Jurkat, Clone E6-1 (cell line): ENCODE measurements at regions not wholly inside any gene's neighbourhood (a gene's known extent, or its start where the extent isn't known, plus 50 kb on each side); places are given as distances from the start of the nearest gene placed in this dataset.

Experiments used
- DNase-seq: peaks from one replicate; pipeline ENCODE4 v3.0.0-alpha.2; 2011; ENCODE audit warnings: low read depth, low spot score
- H3K4me3 ChIP-seq: 2 replicates; pipeline ENCODE4 v1.5.1; 2011; ENCODE audit warnings: mild to moderate bottlenecking, low read length, control low read depth, moderate library complexity

DNA sequence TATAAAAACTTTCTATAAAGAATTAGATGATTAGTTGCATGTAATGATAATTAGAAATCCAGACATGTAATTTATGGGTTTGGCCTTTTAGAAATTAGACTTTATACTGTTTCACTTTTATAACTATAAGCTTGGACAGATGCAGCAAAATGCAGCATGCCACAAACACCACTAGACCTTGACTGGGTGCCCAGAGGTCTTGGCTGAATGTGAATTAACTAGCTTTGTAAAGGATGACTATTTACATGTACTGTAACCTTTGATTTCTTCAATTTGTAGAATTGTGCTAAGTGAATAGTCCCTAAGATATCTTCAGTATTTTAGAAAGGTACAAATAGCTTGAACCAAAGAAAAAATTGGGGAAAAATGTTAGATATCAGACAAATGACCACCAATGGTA, 2168.1 kb downstream of the MAT2B start:
- H3K4me3 ChIP-seq = no peak overlapping the region
- DNase-seq = no peak

DNA sequence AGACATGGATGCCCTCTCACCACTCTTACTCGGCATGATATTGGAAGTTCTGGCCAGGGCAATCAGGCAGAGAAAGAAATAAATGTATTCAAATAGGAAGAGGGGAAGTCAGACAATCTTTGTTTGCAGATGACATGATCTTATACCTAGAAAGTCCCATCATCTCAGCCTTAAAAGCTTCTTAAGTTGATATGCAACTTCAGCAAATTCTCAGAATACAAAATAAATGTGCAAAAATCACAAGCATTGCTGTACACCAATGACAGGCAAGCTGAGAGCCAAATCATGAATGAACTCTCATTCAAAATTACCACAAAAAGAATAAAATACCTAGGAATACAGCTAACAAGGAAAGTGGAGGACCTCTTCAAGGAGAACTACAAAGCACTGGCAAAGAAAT, 2190.4 kb downstream of the MAT2B start:
- no peak overlapping the region for H3K4me3 ChIP-seq
- no peak for DNase-seq

DNA sequence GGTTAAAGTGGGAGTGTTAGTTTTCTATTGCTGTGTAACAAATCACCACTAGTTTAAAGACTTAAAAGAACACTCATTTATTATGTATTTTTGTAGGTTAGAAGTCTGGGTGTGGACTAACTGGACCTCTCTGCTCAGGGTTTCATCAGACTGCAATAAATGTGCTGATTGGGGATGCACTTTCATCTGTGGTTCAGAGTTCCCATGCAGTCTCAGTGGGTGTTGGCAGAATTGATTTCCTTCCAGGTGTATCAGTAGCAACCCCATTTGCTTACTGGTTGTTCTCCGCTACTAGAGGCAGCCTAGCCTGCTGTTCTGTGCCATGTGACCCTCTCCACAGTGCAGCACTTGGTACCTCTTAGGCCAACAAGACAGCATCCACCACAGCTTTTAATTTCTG, 2200.5 kb downstream of the MAT2B start:
- no peak overlapping the region for H3K4me3 ChIP-seq
- DNase-seq = no peak

DNA sequence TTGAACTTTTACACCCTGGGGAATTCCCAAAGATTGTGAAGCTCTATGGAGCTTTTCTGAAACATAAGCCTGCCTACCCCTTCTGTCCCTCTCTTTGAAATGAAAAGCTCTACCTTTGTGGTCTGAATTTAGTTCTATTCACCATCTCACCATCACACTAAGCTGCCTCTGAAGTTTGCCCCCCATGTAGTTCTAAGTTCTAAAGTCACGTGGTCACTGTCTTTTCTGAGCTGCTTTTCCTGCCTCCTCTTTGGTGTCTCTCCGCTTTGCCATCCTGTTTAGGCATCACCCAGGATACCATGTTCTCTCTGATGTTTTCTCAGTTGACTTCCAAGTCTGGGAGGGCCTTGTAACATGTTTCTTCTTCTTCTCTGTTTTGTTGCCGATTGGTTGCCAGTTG, 2206.6 kb downstream of the MAT2B start:
- no peak for DNase-seq
- H3K4me3 ChIP-seq = no peak overlapping the region

DNA sequence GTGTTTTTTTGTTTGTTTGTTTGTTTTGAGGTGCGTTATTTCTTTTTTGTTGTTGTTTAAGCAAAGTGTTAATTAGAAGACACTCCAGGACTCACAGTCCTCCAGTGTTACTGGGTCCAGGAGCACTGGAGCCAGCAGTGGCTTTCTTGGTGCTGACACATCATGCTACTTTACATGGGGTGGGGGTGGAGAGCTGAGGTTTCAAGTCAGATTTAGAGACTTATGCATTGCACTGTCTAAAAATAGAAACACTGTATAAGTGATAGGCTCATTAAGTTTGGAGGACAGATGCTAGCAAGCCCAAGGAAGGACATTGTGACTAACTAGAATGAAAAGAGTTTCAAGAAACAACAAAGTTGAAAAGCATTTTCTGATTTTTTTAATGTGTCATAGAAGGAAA, 2209.2 kb downstream of the MAT2B start:
- DNase-seq = no peak

DNA sequence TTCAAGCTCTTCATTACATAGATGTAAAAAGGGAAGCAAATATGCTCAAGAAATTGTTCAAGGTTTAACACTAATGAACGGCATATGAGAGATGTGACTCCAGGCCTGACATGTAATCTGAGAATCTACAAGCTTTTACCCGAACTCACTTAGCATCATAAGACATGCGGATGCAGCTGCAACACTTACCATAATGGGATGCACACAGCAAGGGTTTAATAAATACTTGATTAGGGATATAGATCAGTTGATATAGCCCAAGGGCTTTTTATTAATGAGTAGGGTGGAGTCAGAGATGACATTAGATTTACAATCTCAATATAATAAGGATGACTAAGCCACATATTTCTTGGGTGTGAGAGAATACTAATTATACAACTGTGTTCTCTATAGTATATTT, 2215.5 kb downstream of the MAT2B start:
- DNase-seq = no peak
- H3K4me3 ChIP-seq = no peak overlapping the region

More for the DNA sequence above, 2209.2 kb downstream of the MAT2B start:
- no peak overlapping the region for H3K4me3 ChIP-seq

DNA sequence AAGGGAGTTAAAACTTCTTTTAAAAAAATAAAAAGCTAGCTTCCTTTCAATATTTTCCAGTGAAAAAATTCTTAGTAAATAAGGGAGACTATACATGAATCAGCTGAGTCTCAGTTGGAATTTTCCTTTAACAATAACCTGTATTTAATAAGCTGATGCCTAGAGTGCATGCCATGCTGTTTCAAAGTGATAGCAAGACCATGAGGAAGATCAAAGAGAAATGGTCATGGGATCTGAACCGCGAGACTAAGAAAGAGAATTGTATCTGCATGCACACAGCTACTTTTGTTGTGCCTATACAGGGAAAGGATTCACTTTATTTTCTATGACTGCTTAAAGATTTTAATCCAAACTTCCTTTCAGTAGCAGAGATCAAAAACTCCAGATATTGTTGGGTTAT, 2217.0 kb downstream of the MAT2B start:
- DNase-seq = no peak

DNA sequence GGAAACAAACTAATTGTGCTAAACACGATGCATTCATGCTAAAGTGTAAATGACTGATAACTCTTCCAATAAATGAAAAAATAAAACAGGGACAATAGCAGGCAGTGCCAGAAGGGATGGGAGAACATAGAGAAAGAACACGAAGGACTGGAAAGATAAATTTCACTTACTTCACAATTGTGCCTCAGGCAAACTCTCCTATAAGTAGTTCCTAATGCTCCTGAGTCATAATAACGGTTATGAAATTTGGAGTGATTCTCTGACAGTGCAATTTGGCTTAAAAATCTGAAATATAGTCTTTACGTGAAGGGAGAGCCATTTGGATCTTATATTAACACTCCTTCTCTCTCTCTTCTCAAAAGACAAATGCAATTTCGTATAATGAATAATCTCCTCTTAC, 2218.5 kb downstream of the MAT2B start:
- no peak for DNase-seq

More for the DNA sequence above, 2217.0 kb downstream of the MAT2B start:
- no peak overlapping the region for H3K4me3 ChIP-seq

DNA sequence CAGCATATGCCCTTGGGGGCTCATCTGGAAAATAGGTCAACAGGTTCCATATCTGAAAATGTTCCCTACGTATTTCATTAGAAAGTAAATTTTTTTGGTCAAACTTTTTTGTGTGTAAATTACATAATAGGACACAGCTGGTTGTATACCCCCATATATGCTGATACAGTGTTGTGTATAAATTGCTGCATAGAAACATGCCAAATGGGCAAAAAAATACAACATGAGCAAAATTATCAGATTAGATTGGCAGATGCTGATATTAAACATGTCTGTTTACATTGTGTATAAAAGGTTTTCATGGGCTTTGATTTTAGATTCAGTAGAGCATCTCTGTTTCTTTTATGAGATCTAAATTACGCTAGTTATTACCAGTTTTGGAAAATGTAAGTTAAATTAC, 2223.0 kb downstream of the MAT2B start:
- H3K4me3 ChIP-seq = no peak overlapping the region
- no peak for DNase-seq

More for the DNA sequence above, 2218.5 kb downstream of the MAT2B start:
- H3K4me3 ChIP-seq = no peak overlapping the region

DNA sequence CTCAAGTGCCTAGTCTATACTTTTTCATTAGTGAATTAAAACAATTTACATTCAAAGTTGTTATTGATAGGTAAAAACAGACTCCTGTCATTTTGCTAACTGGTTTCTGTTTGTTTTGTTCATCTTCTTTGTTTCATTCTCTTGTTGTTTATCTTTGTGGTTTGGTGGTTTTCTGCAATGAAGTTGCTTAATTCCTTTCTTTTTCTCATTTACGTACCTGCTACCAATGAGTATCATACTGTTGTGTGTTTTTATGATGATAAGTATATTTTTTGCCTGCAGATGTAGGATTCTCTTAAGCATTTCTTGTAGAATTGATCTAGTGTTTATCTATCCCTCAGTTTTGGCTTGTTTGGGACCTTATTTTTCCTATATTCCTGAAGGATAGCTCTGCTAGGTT, 2230.0 kb downstream of the MAT2B start:
- DNase-seq = no peak
- H3K4me3 ChIP-seq = no peak overlapping the region

DNA sequence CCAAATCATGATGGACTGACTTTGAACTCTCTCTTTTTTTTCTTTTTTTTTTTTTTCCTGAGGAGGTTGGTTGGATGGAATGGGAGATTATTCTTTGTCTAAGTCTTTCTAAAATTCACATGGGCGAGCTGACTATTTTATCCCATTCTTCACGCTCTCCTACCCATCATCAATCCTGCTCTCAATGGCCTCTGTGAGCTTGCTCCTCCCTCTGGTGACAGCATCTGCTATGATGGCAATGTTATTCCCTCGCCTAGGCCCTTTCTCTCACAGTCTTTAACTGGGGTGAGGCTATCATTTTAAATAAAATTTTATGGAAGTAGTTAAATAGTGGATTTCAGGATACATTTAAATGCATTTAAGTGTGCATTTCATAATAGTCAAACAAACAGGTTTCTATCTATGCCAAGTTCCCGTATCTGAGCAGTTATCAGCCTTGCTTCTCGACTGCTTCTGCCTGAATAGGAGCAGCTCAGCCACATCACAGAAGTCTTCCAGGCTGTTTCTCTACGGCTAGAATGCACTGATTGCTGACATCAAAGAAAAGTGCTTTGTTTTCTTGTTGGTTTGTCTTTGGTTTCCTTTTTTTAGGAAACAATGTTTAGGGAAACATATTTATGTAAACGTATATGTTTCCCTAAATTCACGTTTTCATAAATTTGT, 2233.8 kb downstream of the MAT2B start:
- H3K4me3 ChIP-seq = no peak overlapping the region
- no peak for DNase-seq

DNA sequence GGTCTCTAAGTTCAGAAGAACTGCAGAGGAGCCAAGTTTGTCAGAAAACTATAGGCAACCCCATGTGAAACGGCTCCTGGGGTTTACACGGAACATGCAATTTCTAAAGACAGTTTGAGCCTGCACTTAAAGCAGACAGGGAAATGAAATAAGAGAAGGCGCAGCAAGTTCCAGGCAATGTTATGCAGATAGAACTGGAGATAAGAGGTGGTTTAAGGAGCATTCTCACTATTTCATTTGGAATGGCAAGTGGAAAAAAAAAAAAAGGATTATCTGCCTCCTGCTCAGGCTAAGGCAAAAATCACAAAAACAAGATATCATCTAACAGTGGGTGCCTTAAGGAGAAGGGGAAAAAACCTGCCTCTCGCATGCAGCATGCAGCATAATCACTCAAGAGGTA, 2252.4 kb downstream of the MAT2B start:
- H3K4me3 ChIP-seq = no peak overlapping the region
- DNase-seq = no peak

DNA sequence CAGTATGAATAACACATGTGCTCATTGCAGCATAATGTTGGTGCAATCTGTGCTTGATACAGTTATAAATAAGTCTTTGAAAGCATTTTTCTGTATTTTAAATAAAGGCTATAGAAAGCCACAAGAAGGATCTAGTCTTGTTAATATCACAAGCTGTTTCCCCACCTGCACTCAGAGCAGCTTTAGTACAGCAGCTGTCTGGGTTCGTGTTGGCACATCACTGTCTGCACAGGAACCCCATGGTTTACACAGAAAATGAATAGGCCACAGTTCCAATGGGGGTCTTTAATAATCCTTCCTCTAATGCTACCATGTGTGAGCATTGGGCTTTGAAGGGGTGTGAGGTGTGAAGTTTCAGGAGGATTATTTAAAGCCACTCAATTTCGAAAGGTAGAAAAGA, 2269.7 kb downstream of the MAT2B start:
- no peak overlapping the region for H3K4me3 ChIP-seq
- no peak for DNase-seq

DNA sequence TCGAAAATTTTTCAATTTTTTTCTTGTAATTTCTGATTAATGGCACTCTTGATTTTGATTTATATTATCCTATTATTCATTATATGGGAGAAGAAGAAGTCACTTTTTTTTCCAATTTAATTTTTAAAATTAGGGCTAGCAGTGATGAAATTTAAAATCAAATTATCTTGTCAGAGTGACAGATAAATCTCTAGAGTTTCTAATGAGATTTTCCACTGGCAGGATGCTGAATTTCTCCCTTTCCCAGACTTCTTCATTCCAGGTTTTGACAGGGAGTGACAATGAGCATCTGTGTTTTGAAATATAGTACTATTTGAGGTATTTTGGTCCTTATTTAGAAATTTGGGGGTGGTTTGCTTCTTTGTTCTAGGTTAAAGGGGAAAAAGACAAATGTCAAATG, 2274.1 kb downstream of the MAT2B start:
- no peak overlapping the region for H3K4me3 ChIP-seq

DNA sequence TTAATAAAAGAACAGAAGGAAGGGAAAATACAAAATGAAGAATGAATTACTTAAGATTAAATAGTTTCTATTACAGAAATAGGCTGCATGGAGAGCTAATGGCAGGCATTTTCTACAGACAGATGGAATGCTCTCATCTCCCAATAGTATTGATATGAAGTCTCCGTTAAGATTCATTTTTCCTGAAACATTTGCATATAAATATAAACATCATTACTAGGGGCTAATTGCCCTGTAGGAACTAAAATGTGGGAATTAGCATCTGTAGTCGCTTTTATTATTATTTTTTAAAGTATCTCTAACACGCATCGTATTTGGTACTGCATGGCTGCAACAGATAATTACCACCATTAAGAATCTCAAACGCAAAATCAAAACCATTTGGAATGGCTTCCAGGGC, 2275.5 kb downstream of the MAT2B start:
- H3K4me3 ChIP-seq = no peak overlapping the region
- no peak for DNase-seq

More for the DNA sequence above, 2274.1 kb downstream of the MAT2B start:
- no peak for DNase-seq

DNA sequence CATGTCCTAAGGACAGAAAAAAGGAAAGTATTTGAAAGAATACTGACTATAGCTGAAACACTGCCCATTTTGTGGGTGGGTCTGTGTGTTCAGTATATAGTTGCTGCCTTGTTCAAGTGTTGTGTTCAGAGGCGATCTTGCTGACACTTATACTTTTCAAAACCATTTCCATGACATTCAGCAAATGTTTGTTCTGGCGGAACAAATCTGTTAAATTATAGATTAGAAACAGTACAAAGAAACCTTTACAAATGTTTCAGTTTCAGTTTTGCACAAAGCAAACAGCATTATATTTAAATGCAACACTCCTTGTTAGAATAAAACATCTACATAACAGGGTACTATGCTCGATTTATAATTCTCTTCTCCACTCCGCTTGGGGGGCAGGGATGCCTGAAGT, 2276.3 kb downstream of the MAT2B start:
- H3K4me3 ChIP-seq = no peak overlapping the region
- no peak for DNase-seq

DNA sequence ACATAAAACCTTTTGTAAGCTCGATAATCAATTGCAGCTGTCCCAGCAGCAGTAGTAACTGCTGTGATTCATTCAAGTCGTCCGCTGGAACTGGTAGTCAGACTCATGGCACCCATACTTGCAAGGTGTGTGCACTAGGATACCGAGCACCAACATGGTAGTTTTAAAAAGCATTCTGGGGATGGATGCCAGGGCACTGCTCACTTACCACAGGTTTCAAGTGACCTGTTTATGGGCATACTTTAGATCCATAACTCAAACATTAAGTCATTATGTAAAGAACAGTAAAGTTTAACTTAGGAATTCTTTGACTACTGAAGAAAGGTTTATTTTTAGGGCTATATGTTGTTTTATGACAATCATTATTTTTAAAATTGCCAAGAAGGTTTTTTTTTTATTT, 2277.6 kb downstream of the MAT2B start:
- DNase-seq = no peak
- no peak overlapping the region for H3K4me3 ChIP-seq

DNA sequence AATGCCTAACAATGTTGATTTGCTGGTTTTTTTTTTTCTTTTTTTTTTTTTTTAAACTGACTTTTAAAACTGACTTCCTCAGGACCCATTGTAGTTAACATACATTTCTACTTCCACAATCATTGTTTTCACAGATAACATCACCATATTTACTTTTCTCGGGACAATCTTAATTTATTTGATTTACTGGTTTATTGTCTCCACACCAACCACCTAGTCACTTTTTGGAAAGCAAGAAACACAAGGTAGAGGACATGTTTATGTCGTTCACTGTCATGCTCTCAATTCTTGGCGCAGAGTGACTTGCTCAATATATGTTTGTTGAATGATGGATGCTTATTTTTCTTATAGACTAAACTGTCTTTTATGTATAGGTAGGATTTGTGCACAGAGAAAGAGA, 2280.7 kb downstream of the MAT2B start:
- H3K4me3 ChIP-seq = no peak overlapping the region
- DNase-seq = no peak

DNA sequence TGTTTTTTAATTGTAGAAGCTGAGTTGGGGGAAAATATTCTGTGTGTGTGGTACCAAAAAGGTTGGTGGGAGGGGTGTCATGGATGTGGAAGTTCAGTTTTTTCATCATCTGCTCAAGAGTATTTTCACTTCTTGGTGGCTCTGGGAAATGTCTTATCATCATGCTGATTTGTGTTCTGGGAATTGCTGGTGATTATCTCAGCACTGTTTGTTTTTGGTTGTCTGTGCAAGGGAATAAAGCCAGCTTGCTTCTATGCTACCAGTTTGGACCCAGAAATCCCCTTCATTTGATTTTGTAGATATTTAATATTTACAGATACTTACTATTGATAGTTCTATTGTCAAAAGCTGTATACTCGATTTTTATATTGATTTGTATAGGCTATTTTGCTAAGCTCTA, 2289.7 kb downstream of the MAT2B start:
- DNase-seq = no peak
- no peak overlapping the region for H3K4me3 ChIP-seq

DNA sequence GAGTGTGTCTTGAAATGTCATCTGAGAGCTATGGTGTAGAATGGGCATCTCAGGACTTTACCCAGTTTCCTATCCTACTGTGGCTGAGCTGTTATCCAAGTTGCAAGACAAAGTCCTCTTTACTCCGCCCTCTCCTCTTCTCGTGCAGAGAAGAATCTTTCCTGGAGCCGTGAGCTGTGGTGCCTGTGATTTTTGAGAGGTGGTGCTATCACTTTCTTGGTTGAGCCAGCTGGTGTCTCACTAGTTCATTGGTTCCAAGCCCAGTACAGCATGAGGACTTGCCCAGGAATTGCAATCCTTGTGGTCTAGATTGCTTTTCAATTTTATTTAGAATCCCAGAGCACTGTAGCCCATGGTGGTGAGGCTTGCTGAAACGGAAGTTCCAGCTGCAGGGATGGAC, 2300.3 kb downstream of the MAT2B start:
- no peak for DNase-seq
- H3K4me3 ChIP-seq = no peak overlapping the region

DNA sequence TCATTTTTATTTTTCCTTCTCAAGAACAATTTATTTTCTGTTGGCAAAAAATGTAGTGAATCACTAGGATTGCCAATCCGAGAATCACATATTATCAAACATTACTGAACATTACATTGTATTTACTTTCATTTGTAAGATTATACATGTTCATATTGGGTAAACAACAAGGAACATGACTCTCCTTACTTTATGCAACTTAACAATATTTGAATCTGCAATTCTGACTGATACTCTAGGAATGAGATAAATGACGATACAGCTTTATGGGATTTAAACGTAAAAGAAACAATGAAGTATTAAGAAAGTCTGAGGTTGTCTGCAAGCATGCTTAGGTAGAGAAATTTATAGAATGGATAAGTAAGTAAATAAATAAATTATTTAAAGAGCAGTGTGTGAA, 2302.9 kb downstream of the MAT2B start:
- DNase-seq = no peak
- H3K4me3 ChIP-seq = no peak overlapping the region

DNA sequence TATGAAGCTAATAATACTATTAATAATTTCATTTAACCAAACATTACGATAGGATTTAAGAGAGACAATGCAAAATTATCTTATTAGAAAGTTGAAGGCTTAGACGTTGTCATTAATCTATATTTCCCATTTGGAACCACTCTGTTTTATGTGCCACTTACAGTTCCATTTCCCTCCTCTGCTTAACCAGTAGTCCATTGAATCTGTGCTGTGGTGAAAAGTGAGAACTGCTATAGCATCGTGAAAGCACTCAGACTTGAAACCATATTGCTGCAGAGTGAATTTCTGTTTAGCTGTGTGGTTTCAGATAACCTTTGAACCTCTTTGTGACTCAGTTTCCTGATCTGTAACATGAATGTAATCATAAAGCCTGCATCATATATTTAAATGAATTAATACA, 2304.5 kb downstream of the MAT2B start:
- no peak overlapping the region for H3K4me3 ChIP-seq
- DNase-seq = no peak
